Glutamatergic neuron (in vitro differentiated cells): ENCODE measurements at regions not wholly inside any gene's neighbourhood (a gene's known extent, or its start where the extent isn't known, plus 50 kb on each side); places are given as distances from the start of the nearest gene placed in this dataset.

Experiments used
- DNase-seq: peaks from one replicate; pipeline ENCODE4 v3.0.0; 2022
- H3K27ac Mint-ChIP-seq: one replicate; pipeline ENCODE4 v1.8.0; 2020; ENCODE audit warnings: mild to moderate bottlenecking, mixed read lengths, inconsistent platforms; ENCODE audit not compliant: unreplicated experiment
- H3K27me3 Mint-ChIP-seq: one replicate; pipeline ENCODE4 v1.8.0; 2020; ENCODE audit warnings: mild to moderate bottlenecking, moderate library complexity, mixed read lengths, inconsistent platforms; ENCODE audit not compliant: unreplicated experiment
- H3K36me3 Mint-ChIP-seq: one replicate; pipeline ENCODE4 v1.8.0; 2020; ENCODE audit warnings: mild to moderate bottlenecking, mixed read lengths, inconsistent platforms; ENCODE audit not compliant: unreplicated experiment
- H3K4me1 Mint-ChIP-seq: one replicate; pipeline ENCODE4 v1.8.0; 2020; ENCODE audit warnings: mild to moderate bottlenecking, low read depth, mixed read lengths, inconsistent platforms; ENCODE audit not compliant: unreplicated experiment
- H3K4me3 Mint-ChIP-seq: one replicate; pipeline ENCODE4 v1.8.0; 2020; ENCODE audit warnings: mild to moderate bottlenecking, mixed read lengths, inconsistent platforms; ENCODE audit not compliant: unreplicated experiment
- H3K9me3 Mint-ChIP-seq: one replicate; pipeline ENCODE4 v1.8.0; 2020; ENCODE audit warnings: mild to moderate bottlenecking, moderate library complexity, mixed read lengths, inconsistent platforms; ENCODE audit not compliant: unreplicated experiment
- CTCF ChIP-seq: fragments of 200-600 bp; sonication (generic); IDR thresholded peaks from one replicate; pipeline ENCODE4 v1.5.0; 2021; ENCODE audit not compliant: partially characterized antibody, unreplicated experiment

GRCh38 chr9:19926774-19927173 is 137.9 kb upstream of the SLC24A2 start:
- peak overlapping the region; percentile 96 for H3K27ac Mint-ChIP-seq
- H3K4me3 Mint-ChIP-seq = peak overlapping the region; percentile 96
- H3K36me3 Mint-ChIP-seq = no peaks in the 10 kb centered on the region
- peaks cover 8% of the 10 kb centered on the region for H3K9me3 Mint-ChIP-seq
- TF ChIP-seq CTCF = no peak
- H3K27me3 Mint-ChIP-seq = peaks cover 7% of the 10 kb centered on the region
- peaks cover 12% of the 10 kb centered on the region for H3K4me1 Mint-ChIP-seq
- DNase-seq = no peak

GRCh38 chr9:19925674-19926503 is 137.1 kb upstream of the SLC24A2 start:
- no peaks in the 10 kb centered on the region for H3K36me3 Mint-ChIP-seq
- peak overlapping the region; percentile 96 for H3K4me3 Mint-ChIP-seq
- DNase-seq = peak; percentile 78
- peaks cover 12% of the 10 kb centered on the region for H3K4me1 Mint-ChIP-seq
- H3K27me3 Mint-ChIP-seq = peaks cover 7% of the 10 kb centered on the region
- peak; percentile 96 for TF ChIP-seq CTCF
- peak overlapping the region; percentile 96 for H3K27ac Mint-ChIP-seq
- H3K9me3 Mint-ChIP-seq = peaks cover 8% of the 10 kb centered on the region

- H3K27me3 Mint-ChIP-seq = peaks cover 7% of the 10 kb centered on the region
- no peak overlapping the region for H3K27ac Mint-ChIP-seq
- TF ChIP-seq CTCF = no peak
- H3K4me1 Mint-ChIP-seq = peaks cover 16% of the 10 kb centered on the region
- H3K9me3 Mint-ChIP-seq = peaks cover 8% of the 10 kb centered on the region
- no peaks in the 10 kb centered on the region for H3K36me3 Mint-ChIP-seq
- H3K4me3 Mint-ChIP-seq = no peak overlapping the region
- no peak for DNase-seq
These were observed 135.2 kb upstream of the SLC24A2 start for GRCh38 chr9:19924080-19924479.

GRCh38 chr9:19922476-19923118 is 133.8 kb upstream of the SLC24A2 start:
- no peak for DNase-seq
- peak; percentile 43 for TF ChIP-seq CTCF
- H3K36me3 Mint-ChIP-seq = no peaks in the 10 kb centered on the region
- no peak overlapping the region for H3K27ac Mint-ChIP-seq
- H3K4me1 Mint-ChIP-seq = peaks cover 22% of the 10 kb centered on the region
- H3K27me3 Mint-ChIP-seq = peaks cover 7% of the 10 kb centered on the region
- peaks cover 6% of the 10 kb centered on the region for H3K9me3 Mint-ChIP-seq
- H3K4me3 Mint-ChIP-seq = no peak overlapping the region

GRCh38 chr9:19920401-19920800 is 131.6 kb upstream of the SLC24A2 start:
- no peaks in the 10 kb centered on the region for H3K36me3 Mint-ChIP-seq
- no peaks in the 10 kb centered on the region for H3K9me3 Mint-ChIP-seq
- H3K27me3 Mint-ChIP-seq = no peaks in the 10 kb centered on the region
- TF ChIP-seq CTCF = no peak
- no peak overlapping the region for H3K4me3 Mint-ChIP-seq
- no peak for DNase-seq
- peaks cover 16% of the 10 kb centered on the region for H3K4me1 Mint-ChIP-seq
- H3K27ac Mint-ChIP-seq = no peak overlapping the region
